ENCODE measurements at regions not wholly inside any gene's neighbourhood (a gene's known extent, or its start where the extent isn't known, plus 50 kb on each side); places are given as distances from the start of the nearest gene placed in this dataset.

GRCh38 chr16:79815049-79815448, 214.5 kb upstream of the MAF start:
- H3K79me2 ChIP-seq (ENCODE audit: control insufficient read depth, insufficient read depth, low read length): no peaks in the 10 kb centered on the region
- H3K27ac ChIP-seq (ENCODE audit: insufficient read depth, low read depth, low read length): no peak overlapping the region
- ChIA-PET CTCF (no interaction called here), POLR2A (no interaction called here)
- H3K4me1 ChIP-seq (ENCODE audit: control insufficient read depth, extremely low read depth, insufficient read depth, low read length): no peaks in the 10 kb centered on the region
- no peaks in the 10 kb centered on the region for H4K20me1 ChIP-seq (replicated peaks; ENCODE audit: control insufficient read depth, extremely low read depth, insufficient read depth, low read length)
- no peak for FAIRE-seq
- no peak overlapping the region for H2AFZ ChIP-seq (ENCODE audit: low read depth, low read length)
- no peaks in the 10 kb centered on the region for H3K9me1 ChIP-seq (replicated peaks; ENCODE audit: control insufficient read depth, extremely low read depth, insufficient read depth, low read length)
- no peaks in the 10 kb centered on the region for H3K36me3 ChIP-seq (ENCODE audit: control insufficient read depth in 2 of 2, extremely low read depth in 1 of 2, insufficient read depth in 2 of 2, low read length in 2 of 2)
- intact Hi-C loops (cut with micrococcal nuclease) (no loop called here), dilution Hi-C loops (cut with MboI; ENCODE audit: extremely low pct_ligation_motif_present, low sequenced_read_pairs) (no loop called here)
- H3K4me2 ChIP-seq (ENCODE audit: insufficient read depth, low read length): no peak overlapping the region
- H3K9ac ChIP-seq (replicated peaks; ENCODE audit: extremely low read depth, insufficient read depth, low read length): no peak overlapping the region
- TF ChIP-seq POLR2A (IDR thresholded peaks at IDR 0.05; ENCODE audit: low read depth, low read length) (no peak), EZH2 (IDR thresholded peaks at IDR 0.05; ENCODE audit: borderline replicate concordance, low read depth, low read length, severe bottlenecking) (no peak), GATA2 (IDR thresholded peaks at IDR 0.05; ENCODE audit: insufficient read depth, insufficient read length, low read depth, low read length) (no peak), CTCF (IDR thresholded peaks at IDR 0.05; ENCODE audit: extremely low read depth in 1 of 2, insufficient read depth in 1 of 2, low read depth in 1 of 2, low read length in 2 of 2) (no peak), POLR2AphosphoS5 (IDR thresholded peaks at IDR 0.05; ENCODE audit: insufficient read depth, low read depth, low read length) (no peak), MYC (IDR thresholded peaks at IDR 0.05; ENCODE audit: low read depth, low read length) (no peak)
- TF ChIP-seq, protein P1, sequence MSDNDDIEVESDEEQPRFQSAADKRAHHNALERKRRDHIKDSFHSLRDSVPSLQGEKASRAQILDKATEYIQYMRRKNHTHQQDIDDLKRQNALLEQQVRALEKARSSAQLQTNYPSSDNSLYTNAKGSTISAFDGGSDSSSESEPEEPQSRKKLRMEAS (IDR thresholded peaks at IDR 0.05; ENCODE audit: insufficient read depth, insufficient read length): no peak
- BruUV-seq (replicated peaks): no TSS peak
- no peak for DNase-seq (ENCODE audit: low read depth, low spot score)
- no peaks in the 10 kb centered on the region for H3K27me3 ChIP-seq (ENCODE audit: control insufficient read depth in 2 of 2, insufficient read depth in 2 of 2, low read length in 2 of 2)
- H3K4me3 ChIP-seq (replicated peaks in 1 of 3; ENCODE audit: insufficient read depth in 1 of 3, low read depth in 1 of 3, low read length in 3 of 3): no peak overlapping the region
- H3K9me3 ChIP-seq (replicated peaks; ENCODE audit: control insufficient read depth, insufficient read depth, low read length): no peaks in the 10 kb centered on the region

DNA sequence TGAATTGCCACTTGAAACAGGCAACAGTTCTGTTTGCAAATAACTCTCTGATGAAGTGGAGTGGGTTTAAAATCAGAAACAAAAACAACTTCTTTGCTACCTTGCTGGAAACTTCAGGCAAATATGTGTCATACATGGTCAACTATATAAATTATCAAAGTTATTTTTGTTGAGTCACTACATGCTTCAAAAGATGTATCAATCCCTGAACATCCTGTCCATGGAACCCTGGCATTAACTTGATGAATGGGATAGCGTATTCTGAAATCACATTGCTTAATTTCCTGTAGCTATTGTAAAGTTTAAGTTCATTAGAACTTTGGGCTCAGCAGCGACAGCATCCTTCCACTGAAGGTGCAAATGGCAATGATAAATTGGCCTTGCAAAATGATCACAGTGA, 213.6 kb upstream of the MAF start:
- H3K36me3 ChIP-seq (ENCODE audit: control insufficient read depth in 2 of 2, extremely low read depth in 1 of 2, insufficient read depth in 2 of 2, low read length in 2 of 2): no peaks in the 10 kb centered on the region
- ChIA-PET CTCF (no interaction called here), POLR2A (no interaction called here)
- BruUV-seq (replicated peaks): no TSS peak
- H3K27ac ChIP-seq (ENCODE audit: insufficient read depth, low read depth, low read length): no peak overlapping the region
- no peak overlapping the region for H3K4me2 ChIP-seq (ENCODE audit: insufficient read depth, low read length)
- no peak for TF ChIP-seq POLR2A (IDR thresholded peaks at IDR 0.05; ENCODE audit: low read depth, low read length)
- no peak for TF ChIP-seq POLR2AphosphoS5 (IDR thresholded peaks at IDR 0.05; ENCODE audit: insufficient read depth, low read depth, low read length)
- TF ChIP-seq FOS (IDR thresholded peaks at IDR 0.05; ENCODE audit: borderline replicate concordance, insufficient read depth, low read length): no peak
- no peak for TF ChIP-seq EZH2 (IDR thresholded peaks at IDR 0.05; ENCODE audit: borderline replicate concordance, low read depth, low read length, severe bottlenecking)
- TF ChIP-seq, protein P1 (IDR thresholded peaks at IDR 0.05; ENCODE audit: insufficient read depth, insufficient read length): no peak
- no peaks in the 10 kb centered on the region for H4K20me1 ChIP-seq (replicated peaks; ENCODE audit: control insufficient read depth, extremely low read depth, insufficient read depth, low read length)
- no peaks in the 10 kb centered on the region for H3K4me1 ChIP-seq (ENCODE audit: control insufficient read depth, extremely low read depth, insufficient read depth, low read length)
- no peak for DNase-seq (ENCODE audit: low read depth, low spot score)
- H3K9me3 ChIP-seq (replicated peaks; ENCODE audit: control insufficient read depth, insufficient read depth, low read length): no peaks in the 10 kb centered on the region
- H3K27me3 ChIP-seq (ENCODE audit: control insufficient read depth in 2 of 2, insufficient read depth in 2 of 2, low read length in 2 of 2): no peaks in the 10 kb centered on the region
- H3K9me1 ChIP-seq (replicated peaks; ENCODE audit: control insufficient read depth, extremely low read depth, insufficient read depth, low read length): no peaks in the 10 kb centered on the region
- FAIRE-seq: no peak
- dilution Hi-C loops (cut with MboI; ENCODE audit: extremely low pct_ligation_motif_present, low sequenced_read_pairs): no loop called here
- no peaks in the 10 kb centered on the region for H3K79me2 ChIP-seq (ENCODE audit: control insufficient read depth, insufficient read depth, low read length)
- intact Hi-C loops (cut with micrococcal nuclease): no loop called here
- no peak overlapping the region for H3K4me3 ChIP-seq (replicated peaks in 1 of 3; ENCODE audit: insufficient read depth in 1 of 3, low read depth in 1 of 3, low read length in 3 of 3)
- no peak overlapping the region for H3K9ac ChIP-seq (replicated peaks; ENCODE audit: extremely low read depth, insufficient read depth, low read length)
- no peak overlapping the region for H2AFZ ChIP-seq (ENCODE audit: low read depth, low read length)

All from endothelial cell of umbilical vein (primary cell).